Vagina (tissue), 2 donors: ENCODE measurements at regions not wholly inside any gene's neighbourhood (a gene's known extent, or its start where the extent isn't known, plus 50 kb on each side); places are given as distances from the start of the nearest gene placed in this dataset.

Source experiments
- DNase-seq, 2 donors: peaks; one replicate each; pipeline ENCODE4 v3.0.0-alpha.2; 2017; ENCODE audit errors: extremely low spot score in 2 of 2
- H3K27ac ChIP-seq: fragments of 200-600 bp; sonication (generic); one replicate; pipeline ENCODE4 v1.5.1; 2019
- H3K27me3 ChIP-seq: fragments of 200-600 bp; sonication (generic); one replicate; pipeline ENCODE4 v1.5.1; 2019
- H3K36me3 ChIP-seq, 2 donors: fragments of 200-600 bp; sonication (generic); one replicate each; pipeline ENCODE4 v1.5.1; 2017 to 2019
- H3K4me1 ChIP-seq: fragments of 200-600 bp; sonication (generic); one replicate; pipeline ENCODE4 v1.5.1; 2019
- H3K4me3 ChIP-seq, 2 donors: fragments of 200-600 bp; sonication (generic); 1 replicate in 1 of 2; 2 replicates in 1 of 2; pipeline ENCODE4 v1.5.1; 2016 to 2019
- H3K9me3 ChIP-seq: fragments of 200-600 bp; sonication (generic); one replicate; pipeline ENCODE4 v1.5.1; 2019
- CTCF ChIP-seq, 3 experiments: fragments of 450-650 bp in 2 of 3; fragments of 200-600 bp in 1 of 3; sonication (generic) in 1 of 3; IDR thresholded peaks; one replicate each; pipeline ENCODE4 v1.5.1; 2017 to 2019; ENCODE audit warnings: antibody characterized with exemption in 3 of 3, mild to moderate bottlenecking in 2 of 3, moderate library complexity in 2 of 3
- POLR2A ChIP-seq, 2 donors: fragments of 450-650 bp; IDR thresholded peaks; one replicate each; pipeline ENCODE4 v1.6.1; 2017; ENCODE audit warnings: antibody characterized with exemption in 2 of 2, mild to moderate bottlenecking in 2 of 2, moderate library complexity in 2 of 2
- POLR2AphosphoS5 ChIP-seq, 2 donors: sonication (generic); formaldehyde crosslinking; IDR thresholded peaks; one replicate each; pipeline ENCODE4 v1.9.0; 2017; ENCODE audit warnings: antibody characterized with exemption in 2 of 2, mild to moderate bottlenecking in 2 of 2, low read depth in 1 of 2; ENCODE audit not compliant: insufficient read depth in 1 of 2
- intact Hi-C: fragments of 100-400 bp; cut with DNase I; formaldehyde crosslinking; loops from one replicate; pipeline ENCODE4 v1.15.1; 2023

DNA sequence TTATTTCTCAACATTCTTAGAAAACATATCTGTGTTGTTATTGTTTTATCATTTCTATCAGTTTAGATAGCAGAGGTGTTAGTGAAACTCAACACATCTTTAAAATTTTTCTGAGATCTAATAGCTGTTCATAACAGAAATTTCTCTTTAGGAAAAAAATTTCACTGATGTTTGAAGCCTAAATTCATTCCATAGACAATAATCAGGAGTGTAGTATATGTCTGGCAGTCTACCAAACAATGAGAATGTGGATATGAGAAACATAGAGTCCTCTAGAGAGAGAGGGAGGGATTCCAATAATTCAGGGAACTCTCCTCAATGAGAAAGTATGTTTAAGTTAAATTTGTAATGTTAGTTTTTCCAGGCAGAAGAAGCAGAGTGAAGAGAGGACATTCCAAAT lies 118.2 kb upstream of the EDNRB start:
- H3K36me3 ChIP-seq, result no peaks in the 10 kb centered on the region
- intact Hi-C loops, result no loop called here
- no peak for DNase-seq
- H3K4me3 ChIP-seq, result no peak overlapping the region
- no peaks in the 10 kb centered on the region for H3K9me3 ChIP-seq
- H3K27me3 ChIP-seq, result no peaks in the 10 kb centered on the region
- TF ChIP-seq POLR2A (IDR thresholded peaks at IDR 0.05), result no peak
- no peak for TF ChIP-seq CTCF (IDR thresholded peaks at IDR 0.05)
- no peak for TF ChIP-seq POLR2AphosphoS5 (IDR thresholded peaks at IDR 0.05; ENCODE audit: insufficient read depth in 1 of 2, low read depth in 1 of 2)
- H3K27ac ChIP-seq, result no peak overlapping the region
- no peaks in the 10 kb centered on the region for H3K4me1 ChIP-seq

GRCh38 chr13:78035500-78035899 lies 116.9 kb upstream of the EDNRB start:
- intact Hi-C loops, result no loop called here
- no peaks in the 10 kb centered on the region for H3K36me3 ChIP-seq
- H3K4me3 ChIP-seq, result no peak overlapping the region
- no peak for DNase-seq
- no peak overlapping the region for H3K27ac ChIP-seq
- TF ChIP-seq POLR2A (IDR thresholded peaks at IDR 0.05) (no peak), POLR2AphosphoS5 (IDR thresholded peaks at IDR 0.05; ENCODE audit: insufficient read depth in 1 of 2, low read depth in 1 of 2) (no peak), CTCF (IDR thresholded peaks at IDR 0.05) (no peak)
- no peaks in the 10 kb centered on the region for H3K9me3 ChIP-seq
- no peaks in the 10 kb centered on the region for H3K27me3 ChIP-seq
- H3K4me1 ChIP-seq, result no peaks in the 10 kb centered on the region

GRCh38 chr13:78033509-78033908 lies 114.9 kb upstream of the EDNRB start:
- intact Hi-C loops, result no loop called here

GRCh38 chr13:78032132-78032531 lies 113.5 kb upstream of the EDNRB start:
- no peaks in the 10 kb centered on the region for H3K9me3 ChIP-seq
- no peaks in the 10 kb centered on the region for H3K27me3 ChIP-seq
- H3K27ac ChIP-seq, result no peak overlapping the region
- DNase-seq, result no peak
- H3K36me3 ChIP-seq, result no peaks in the 10 kb centered on the region
- intact Hi-C loops, result no loop called here
- TF ChIP-seq POLR2AphosphoS5 (IDR thresholded peaks at IDR 0.05; ENCODE audit: insufficient read depth in 1 of 2, low read depth in 1 of 2) (no peak), CTCF (IDR thresholded peaks at IDR 0.05) (no peak), POLR2A (IDR thresholded peaks at IDR 0.05) (no peak)
- no peak overlapping the region for H3K4me3 ChIP-seq
- no peaks in the 10 kb centered on the region for H3K4me1 ChIP-seq

More at GRCh38 chr13:78033509-78033908, 114.9 kb upstream of the EDNRB start:
- Histone ChIP-seq H3K36me3 (no peaks in the 10 kb centered on the region), H3K27me3 (no peaks in the 10 kb centered on the region), H3K9me3 (no peaks in the 10 kb centered on the region), H3K27ac (no peak overlapping the region), H3K4me3 (no peak overlapping the region), H3K4me1 (no peaks in the 10 kb centered on the region)
- no peak for DNase-seq
- no peak for TF ChIP-seq POLR2A (IDR thresholded peaks at IDR 0.05)
- no peak for TF ChIP-seq POLR2AphosphoS5 (IDR thresholded peaks at IDR 0.05; ENCODE audit: insufficient read depth in 1 of 2, low read depth in 1 of 2)
- TF ChIP-seq CTCF (IDR thresholded peaks at IDR 0.05), result no peak

GRCh38 chr13:78030341-78030896 lies 111.8 kb upstream of the EDNRB start:
- intact Hi-C loops, result no loop called here
- Histone ChIP-seq H3K27ac (no peak overlapping the region), H3K9me3 (no peaks in the 10 kb centered on the region), H3K36me3 (no peaks in the 10 kb centered on the region), H3K4me3 (no peak overlapping the region), H3K27me3 (no peaks in the 10 kb centered on the region), H3K4me1 (no peaks in the 10 kb centered on the region)
- no peak for TF ChIP-seq POLR2AphosphoS5 (IDR thresholded peaks at IDR 0.05; ENCODE audit: insufficient read depth in 1 of 2, low read depth in 1 of 2)
- no peak for TF ChIP-seq POLR2A (IDR thresholded peaks at IDR 0.05)
- TF ChIP-seq CTCF (IDR thresholded peaks at IDR 0.05), result no peak
- no peak for DNase-seq
